HG03558 (cell line): ENCODE measurements at regions not wholly inside any gene's neighbourhood (a gene's known extent, or its start where the extent isn't known, plus 50 kb on each side); places are given as distances from the start of the nearest gene placed in this dataset.
A peak's percentile ranks its signal among the peaks of the same experiment; 100 is the strongest.

Experiments used
- ATAC-seq: cut with Tn5 transposase; IDR thresholded peaks from one replicate; pipeline ENCODE4 v1.9.1; 2021; ENCODE audit warnings: moderate number of reproducible peaks; ENCODE audit not compliant: unreplicated experiment; ENCODE audit errors: extremely low read depth

GRCh38 chr1:194353121-194353520 is 1166.7 kb upstream of the B3GALT2 start:
- ATAC-seq, result no peak

- no peak for ATAC-seq
Measured at GRCh38 chr1:194347200-194347599, 1160.8 kb upstream of the B3GALT2 start.

- ATAC-seq, result no peak
Measured at GRCh38 chr1:194342484-194343262, 1156.3 kb upstream of the B3GALT2 start.

- ATAC-seq, result no peak
Measured at GRCh38 chr1:194341587-194341986, 1155.2 kb upstream of the B3GALT2 start.

- ATAC-seq, result no peak
Measured at GRCh38 chr1:194339471-194339870, 1153.1 kb upstream of the B3GALT2 start.

GRCh38 chr1:194338241-194338948 is 1152.0 kb upstream of the B3GALT2 start:
- no peak for ATAC-seq

GRCh38 chr1:194333240-194333639 is 1146.8 kb upstream of the B3GALT2 start:
- no peak for ATAC-seq

DNA sequence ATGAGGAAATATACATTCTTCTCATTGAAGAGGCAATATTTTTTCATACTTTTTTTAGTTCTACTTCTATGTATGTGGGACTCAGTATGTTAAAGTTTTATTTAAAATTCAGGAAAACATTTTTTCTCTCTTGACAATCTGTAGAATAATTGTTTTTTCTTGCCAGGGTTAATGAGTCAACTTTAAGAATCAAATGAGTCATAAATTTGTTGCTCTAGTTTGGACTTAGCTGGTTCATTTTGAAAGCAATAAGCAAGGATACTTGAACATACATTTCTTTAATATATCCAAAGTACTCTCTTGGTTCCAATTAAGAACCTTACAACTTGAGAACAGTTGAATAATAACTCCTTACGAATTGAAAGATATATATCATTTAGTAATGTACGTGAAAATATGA is 1145.3 kb upstream of the B3GALT2 start:
- no peak for ATAC-seq

DNA sequence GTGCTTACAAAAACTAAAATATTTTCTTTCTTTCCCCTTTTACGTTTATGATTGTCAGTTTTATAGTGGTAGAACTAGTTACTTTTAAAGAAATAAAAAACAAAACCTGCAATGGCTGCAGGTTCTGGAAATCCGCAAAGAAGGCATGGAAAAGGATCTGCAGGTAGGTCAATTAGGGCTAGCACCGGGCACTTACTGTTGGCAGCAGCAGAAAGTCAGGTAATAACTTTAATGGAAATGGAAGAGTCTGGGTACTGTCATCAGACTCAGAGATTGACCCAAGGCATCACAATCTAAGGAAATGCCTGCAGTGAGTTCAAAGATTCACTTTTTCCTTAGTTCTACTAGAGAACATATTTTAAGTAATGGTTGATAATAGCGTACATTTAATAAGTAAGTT is 1136.3 kb upstream of the B3GALT2 start:
- ATAC-seq, result no peak

GRCh38 chr1:194318790-194319280 is 1132.4 kb upstream of the B3GALT2 start:
- ATAC-seq, result no peak

DNA sequence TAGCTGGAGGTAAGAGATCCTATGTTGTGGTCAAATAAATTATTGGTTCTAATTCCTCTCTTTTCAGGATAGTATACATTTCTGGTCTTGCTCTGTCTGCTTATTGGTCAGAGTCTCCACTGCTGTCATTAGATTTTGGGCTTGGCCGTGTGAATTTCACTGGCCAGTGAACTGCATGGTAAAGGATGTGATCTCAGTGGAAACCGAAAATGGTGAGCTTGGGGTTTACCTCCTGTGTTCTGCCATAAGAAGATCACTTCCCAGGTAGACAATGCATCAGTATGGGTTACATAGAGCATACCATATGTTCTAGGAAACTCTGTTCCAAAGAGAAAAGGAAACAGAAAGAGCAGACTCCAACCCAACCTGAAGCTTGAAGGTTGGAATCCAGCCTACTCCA is 1123.3 kb upstream of the B3GALT2 start:
- no peak for ATAC-seq

DNA sequence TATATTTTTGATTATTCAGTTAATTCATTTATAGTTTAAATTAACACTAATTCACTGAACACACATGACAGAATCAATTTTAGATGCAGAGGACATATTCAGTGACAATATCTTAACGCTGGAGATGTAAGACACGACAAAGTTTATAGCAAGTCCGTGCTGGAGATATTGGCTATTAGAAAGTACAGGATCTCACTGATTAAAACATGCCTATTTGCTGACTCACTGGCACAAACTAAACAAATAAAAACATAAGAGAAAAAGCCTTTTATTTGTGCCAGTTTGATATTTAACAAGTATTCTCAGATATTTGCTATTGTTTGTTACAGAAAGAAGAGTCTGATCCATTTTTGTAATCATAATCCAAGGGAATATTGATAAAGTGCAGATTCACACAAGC is 1122.9 kb upstream of the B3GALT2 start:
- ATAC-seq, result no peak

DNA sequence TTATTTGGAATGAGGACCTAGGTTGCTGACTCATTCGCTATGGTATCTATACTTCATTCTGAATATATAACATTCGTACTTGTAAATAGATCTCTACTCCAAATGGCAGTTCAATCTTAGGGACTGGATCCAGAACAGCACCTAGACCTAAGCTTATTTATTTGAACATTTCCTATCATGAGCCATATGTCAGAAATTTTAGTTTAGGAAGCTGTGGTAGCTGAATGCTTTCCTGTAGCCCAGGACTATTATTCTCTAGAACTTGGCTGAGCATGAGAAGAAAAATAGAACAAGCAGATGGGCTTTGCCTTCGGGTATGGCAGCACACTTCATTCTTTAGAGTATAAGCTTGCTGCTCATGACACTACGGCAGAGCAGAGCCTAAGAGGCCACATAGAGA is 1114.4 kb upstream of the B3GALT2 start:
- no peak for ATAC-seq

DNA sequence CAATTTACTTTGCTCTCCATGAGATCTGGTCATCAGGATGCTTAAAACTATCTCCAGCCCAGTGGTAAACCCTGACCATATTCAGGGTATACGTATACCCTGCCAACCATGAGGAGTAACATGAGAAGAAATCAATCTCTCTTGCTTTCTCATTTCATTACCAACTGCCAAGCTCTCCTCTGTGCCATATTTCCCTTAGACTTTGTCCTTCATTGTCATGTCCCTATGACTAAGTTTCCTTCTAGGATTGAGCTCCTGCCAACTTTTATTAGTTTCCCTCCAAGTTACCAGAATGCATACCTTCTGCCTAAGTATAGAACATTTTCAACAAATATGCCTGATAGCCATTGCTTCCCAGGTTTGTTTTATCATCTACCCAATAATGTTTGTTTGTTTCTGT is 1113.9 kb upstream of the B3GALT2 start:
- no peak for ATAC-seq

GRCh38 chr1:194298007-194298598 is 1111.7 kb upstream of the B3GALT2 start:
- ATAC-seq, result no peak

GRCh38 chr1:194297094-194297493 is 1110.7 kb upstream of the B3GALT2 start:
- no peak for ATAC-seq

- ATAC-seq, result no peak
Measured at GRCh38 chr1:194296201-194296600, 1109.8 kb upstream of the B3GALT2 start.

DNA sequence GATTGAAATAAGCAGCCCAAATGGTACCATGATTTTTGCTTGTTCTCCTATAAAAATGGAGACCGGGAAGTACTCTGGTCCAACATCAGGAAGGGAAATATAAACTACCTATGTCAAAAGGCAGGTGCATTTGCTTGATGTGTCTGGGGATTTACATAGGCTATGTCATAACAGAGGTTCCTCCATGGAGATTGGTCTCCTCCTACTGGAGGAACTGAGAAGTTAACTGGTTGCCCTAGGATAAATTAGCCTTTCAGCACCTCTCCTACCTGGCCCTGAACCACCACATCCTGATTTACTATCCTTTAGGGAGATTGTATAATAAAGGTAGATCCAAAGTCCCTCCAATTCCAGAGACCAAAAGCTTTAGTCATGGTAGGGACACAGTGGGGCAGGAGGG is 1109.3 kb upstream of the B3GALT2 start:
- ATAC-seq, result peak; percentile 97

- ATAC-seq, result no peak
Measured at GRCh38 chr1:194293851-194294405, 1107.5 kb upstream of the B3GALT2 start.

DNA sequence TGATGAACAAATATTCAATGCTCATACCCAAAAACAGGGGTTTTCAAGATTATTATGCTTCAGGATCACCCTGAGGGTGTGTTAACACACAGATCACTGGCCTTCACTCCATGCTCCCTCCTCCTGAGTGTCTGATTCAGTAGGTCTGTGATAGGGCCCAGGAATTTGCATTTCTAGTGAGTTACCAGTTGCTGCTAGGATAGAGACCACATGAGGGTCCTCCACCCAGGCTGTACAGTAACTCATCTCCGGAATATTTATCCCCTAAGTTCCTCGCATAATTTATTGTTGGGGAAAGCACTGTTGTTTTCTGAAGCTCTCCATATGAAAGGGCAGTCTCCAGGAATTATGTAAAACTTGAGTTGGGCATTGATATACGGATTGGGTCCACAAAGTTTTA is 1106.6 kb upstream of the B3GALT2 start:
- ATAC-seq, result no peak
